ENCODE measurements at regions not wholly inside any gene's neighbourhood (a gene's known extent, or its start where the extent isn't known, plus 50 kb on each side); places are given as distances from the start of the nearest gene placed in this dataset.

- Histone ChIP-seq H3K9me3 (ENCODE audit: control insufficient read depth, low read depth, low read length) (no peaks in the 10 kb centered on the region), H3K9me1 (ENCODE audit: control insufficient read depth, extremely low read depth, insufficient read depth, low read length) (no peaks in the 10 kb centered on the region), H3K4me1 (ENCODE audit: control insufficient read depth, extremely low read depth, insufficient read depth, low read length) (no peaks in the 10 kb centered on the region), H4K20me1 (ENCODE audit: control insufficient read depth, extremely low read depth, insufficient read depth, low read length) (peaks cover 6% of the 10 kb centered on the region), H3K4me3 (ENCODE audit: control insufficient read depth in 2 of 3, extremely low read depth in 1 of 3, insufficient read depth in 2 of 3, low read depth in 1 of 3, low read length in 3 of 3) (no peak overlapping the region), H3K79me2 (ENCODE audit: control insufficient read depth, insufficient read depth, low read length) (no peaks in the 10 kb centered on the region), H3K4me2 (ENCODE audit: control insufficient read depth, extremely low read depth, insufficient read depth, low read depth, low read length) (no peak overlapping the region), H2AFZ (ENCODE audit: control insufficient read depth, low read length) (no peak overlapping the region), H3K27me3 (ENCODE audit: control insufficient read depth, extremely low read depth, insufficient read depth, low read length) (peaks cover 12% of the 10 kb centered on the region), H3K27ac (ENCODE audit: control insufficient read depth, insufficient read depth, low read length) (no peak overlapping the region), H3K9ac (ENCODE audit: control insufficient read depth, extremely low read depth, insufficient read depth, low read length) (no peak overlapping the region), H3K36me3 (ENCODE audit: control insufficient read depth in 2 of 2, extremely low read depth in 1 of 2, insufficient read depth in 2 of 2, low read length in 2 of 2) (no peaks in the 10 kb centered on the region)
- dilution Hi-C loops (cut with MboI; ENCODE audit: extremely low pct_ligation_motif_present, low sequenced_read_pairs): no loop called here
- no peak for DNase-seq (ENCODE audit: low read depth, low spot score)
- no peak for FAIRE-seq
- no peak for TF ChIP-seq EZH2 (IDR thresholded peaks at IDR 0.05; ENCODE audit: low read length)
- TF ChIP-seq CTCF (optimal IDR thresholded peaks at IDR 0.05 in 1 of 3, IDR thresholded peaks at IDR 0.05 in 1 of 3, conservative IDR thresholded peaks at IDR 0.05 in 1 of 3; ENCODE audit: extremely low read depth in 1 of 3, insufficient read depth in 2 of 3, low read length in 3 of 3): no peak
Observed at GRCh38 chr2:105617631-105618350, 126.9 kb upstream of the NCK2 start.

- H3K36me3 ChIP-seq (ENCODE audit: control insufficient read depth in 2 of 2, extremely low read depth in 1 of 2, insufficient read depth in 2 of 2, low read length in 2 of 2): no peaks in the 10 kb centered on the region
- H4K20me1 ChIP-seq (ENCODE audit: control insufficient read depth, extremely low read depth, insufficient read depth, low read length): peaks cover 6% of the 10 kb centered on the region
- H3K9me3 ChIP-seq (ENCODE audit: control insufficient read depth, low read depth, low read length): no peaks in the 10 kb centered on the region
- no peak for DNase-seq (ENCODE audit: low read depth, low spot score)
- H2AFZ ChIP-seq (ENCODE audit: control insufficient read depth, low read length): no peak overlapping the region
- H3K4me3 ChIP-seq (ENCODE audit: control insufficient read depth in 2 of 3, extremely low read depth in 1 of 3, insufficient read depth in 2 of 3, low read depth in 1 of 3, low read length in 3 of 3): no peak overlapping the region
- no peaks in the 10 kb centered on the region for H3K79me2 ChIP-seq (ENCODE audit: control insufficient read depth, insufficient read depth, low read length)
- H3K9me1 ChIP-seq (ENCODE audit: control insufficient read depth, extremely low read depth, insufficient read depth, low read length): no peaks in the 10 kb centered on the region
- no peak overlapping the region for H3K4me2 ChIP-seq (ENCODE audit: control insufficient read depth, extremely low read depth, insufficient read depth, low read depth, low read length)
- no peak overlapping the region for H3K27ac ChIP-seq (ENCODE audit: control insufficient read depth, insufficient read depth, low read length)
- H3K9ac ChIP-seq (ENCODE audit: control insufficient read depth, extremely low read depth, insufficient read depth, low read length): no peak overlapping the region
- no peak for FAIRE-seq
- H3K27me3 ChIP-seq (ENCODE audit: control insufficient read depth, extremely low read depth, insufficient read depth, low read length): peaks cover 4% of the 10 kb centered on the region
- no peaks in the 10 kb centered on the region for H3K4me1 ChIP-seq (ENCODE audit: control insufficient read depth, extremely low read depth, insufficient read depth, low read length)
- TF ChIP-seq CTCF (optimal IDR thresholded peaks at IDR 0.05 in 1 of 3, IDR thresholded peaks at IDR 0.05 in 1 of 3, conservative IDR thresholded peaks at IDR 0.05 in 1 of 3; ENCODE audit: extremely low read depth in 1 of 3, insufficient read depth in 2 of 3, low read length in 3 of 3): no peak
- TF ChIP-seq EZH2 (IDR thresholded peaks at IDR 0.05; ENCODE audit: low read length): no peak
- dilution Hi-C loops (cut with MboI; ENCODE audit: extremely low pct_ligation_motif_present, low sequenced_read_pairs): no loop called here
Observed at GRCh38 chr2:105615305-105615704, 129.4 kb upstream of the NCK2 start.

All from keratinocyte (primary cell).